Hepatocyte (in vitro differentiated cells): ENCODE measurements at regions not wholly inside any gene's neighbourhood (a gene's known extent, or its start where the extent isn't known, plus 50 kb on each side); places are given as distances from the start of the nearest gene placed in this dataset.

Source experiments
- DNase-seq: peaks from one replicate; pipeline ENCODE4 v3.0.0-alpha.2; 2016; ENCODE audit warnings: low spot score
- H2AFZ ChIP-seq: fragments of 200-600 bp; sonication (generic); 2 replicates; pipeline ENCODE4 v1.6.0; 2016; ENCODE audit warnings: antibody characterized with exemption, mild to moderate bottlenecking
- H3K27ac ChIP-seq: fragments of 200-600 bp; sonication (generic); 2 replicates; pipeline ENCODE4 v1.5.1; 2016; ENCODE audit warnings: mild to moderate bottlenecking
- H3K27me3 ChIP-seq: fragments of 200-600 bp; sonication (generic); 2 replicates; pipeline ENCODE4 v1.6.1; 2016
- H3K36me3 ChIP-seq: fragments of 200-600 bp; sonication (generic); replicated peaks from 2 replicates; pipeline ENCODE4 v1.5.1; 2016; ENCODE audit warnings: low read depth; ENCODE audit not compliant: insufficient read depth
- H3K4me1 ChIP-seq: fragments of 200-600 bp; sonication (generic); 2 replicates; pipeline ENCODE4 v1.5.1; 2016; ENCODE audit warnings: mild to moderate bottlenecking, moderate library complexity; ENCODE audit not compliant: insufficient read depth
- H3K4me2 ChIP-seq: fragments of 200-600 bp; sonication (generic); 2 replicates; pipeline ENCODE4 v1.6.0; 2016
- H3K4me3 ChIP-seq: fragments of 200-600 bp; sonication (generic); 2 replicates; pipeline ENCODE4 v1.5.1; 2016; ENCODE audit warnings: mild to moderate bottlenecking
- H3K79me2 ChIP-seq: fragments of 200-600 bp; sonication (generic); 2 replicates; pipeline ENCODE4 v1.6.0; 2017; ENCODE audit warnings: mild to moderate bottlenecking
- H3K9me2 ChIP-seq: fragments of 200-600 bp; sonication (generic); replicated peaks from 2 replicates; pipeline ENCODE4 v1.6.0; 2017; ENCODE audit warnings: mild to moderate bottlenecking; ENCODE audit not compliant: insufficient read depth
- H3K9me3 ChIP-seq: fragments of 200-600 bp; sonication (generic); 2 replicates; pipeline ENCODE4 v1.5.1; 2016; ENCODE audit warnings: low read depth, mild to moderate bottlenecking
- H4K20me1 ChIP-seq: fragments of 200-600 bp; sonication (generic); 2 replicates; pipeline ENCODE4 v1.6.0; 2016; ENCODE audit warnings: mild to moderate bottlenecking; ENCODE audit not compliant: insufficient read depth, poor library complexity, severe bottlenecking
- CTCF ChIP-seq: fragments of 200-600 bp; sonication (generic); IDR thresholded peaks from 2 replicates; pipeline ENCODE4 v1.5.1; 2016; ENCODE audit warnings: antibody characterized with exemption, mild to moderate bottlenecking; ENCODE audit not compliant: poor library complexity
- EZH2 ChIP-seq: fragments of 200-600 bp; sonication (generic); IDR thresholded peaks from 2 replicates; pipeline ENCODE4 v1.6.1; 2016; ENCODE audit warnings: antibody characterized with exemption, mild to moderate bottlenecking, borderline replicate concordance
- EZH2phosphoT487 ChIP-seq: fragments of 200-600 bp; sonication (generic); IDR thresholded peaks from one replicate; pipeline ENCODE4 v1.6.1; 2018; ENCODE audit warnings: antibody characterized with exemption, mild to moderate bottlenecking, low read depth, moderate library complexity; ENCODE audit not compliant: unreplicated experiment, severe bottlenecking
- WGBS: methylation state at CpG from one replicate; pipeline ENCODE4 v1.1.6; 2016; ENCODE audit warnings: low lambda C conversion rate; ENCODE audit errors: missing lambda C conversion rate; 5-methylcytosine and 5-hydroxymethylcytosine counted together

GRCh38 chr11:96466607-96467006, 76.8 kb downstream of the JRKL start:
- Histone ChIP-seq H3K4me2 (no peak overlapping the region), H3K79me2 (no peaks in the 10 kb centered on the region), H4K20me1 (no peaks in the 10 kb centered on the region), H2AFZ (no peak overlapping the region), H3K9me2 (no peaks in the 10 kb centered on the region), H3K27me3 (no peaks in the 10 kb centered on the region), H3K27ac (no peak overlapping the region), H3K9me3 (no peaks in the 10 kb centered on the region), H3K4me3 (no peak overlapping the region), H3K36me3 (no peaks in the 10 kb centered on the region), H3K4me1 (no peaks in the 10 kb centered on the region)
- 94% methylated on average over 2 of the region's 2 CpGs for WGBS
- TF ChIP-seq EZH2phosphoT487 (no peak), CTCF (no peak), EZH2 (no peak)
- no peak for DNase-seq

- WGBS = 79% methylated on average over 3 of the region's 3 CpGs
Measured at GRCh38 chr11:96469776-96470175, 80.0 kb downstream of the JRKL start.

GRCh38 chr11:96470521-96470920, 80.7 kb downstream of the JRKL start:
- Histone ChIP-seq H3K4me1 (no peaks in the 10 kb centered on the region), H3K27me3 (no peaks in the 10 kb centered on the region), H2AFZ (no peak overlapping the region), H4K20me1 (no peaks in the 10 kb centered on the region), H3K4me2 (no peak overlapping the region), H3K9me2 (no peaks in the 10 kb centered on the region), H3K36me3 (no peaks in the 10 kb centered on the region), H3K27ac (no peak overlapping the region), H3K4me3 (no peak overlapping the region), H3K79me2 (no peaks in the 10 kb centered on the region), H3K9me3 (no peaks in the 10 kb centered on the region)
- no peak for DNase-seq
- WGBS = 85% methylated on average over 1 of the region's 1 CpG
- no peak for TF ChIP-seq EZH2phosphoT487
- TF ChIP-seq EZH2 = no peak
- TF ChIP-seq CTCF = no peak

More at GRCh38 chr11:96469776-96470175, 80.0 kb downstream of the JRKL start:
- Histone ChIP-seq H2AFZ (no peak overlapping the region), H3K9me2 (no peaks in the 10 kb centered on the region), H3K9me3 (no peaks in the 10 kb centered on the region), H3K4me2 (no peak overlapping the region), H3K4me3 (no peak overlapping the region), H3K36me3 (no peaks in the 10 kb centered on the region), H3K27me3 (no peaks in the 10 kb centered on the region), H4K20me1 (no peaks in the 10 kb centered on the region), H3K79me2 (no peaks in the 10 kb centered on the region), H3K4me1 (no peaks in the 10 kb centered on the region), H3K27ac (no peak overlapping the region)
- no peak for DNase-seq
- TF ChIP-seq EZH2phosphoT487 = no peak
- TF ChIP-seq EZH2 = no peak
- TF ChIP-seq CTCF = no peak

GRCh38 chr11:96472085-96472484, 82.3 kb downstream of the JRKL start:
- 100% methylated on average over 1 of the region's 1 CpG for WGBS
- no peaks in the 10 kb centered on the region for H3K4me1 ChIP-seq
- H3K36me3 ChIP-seq = no peaks in the 10 kb centered on the region
- no peak overlapping the region for H3K4me3 ChIP-seq
- H2AFZ ChIP-seq = no peak overlapping the region
- no peak for TF ChIP-seq EZH2phosphoT487
- TF ChIP-seq CTCF = no peak
- no peak for TF ChIP-seq EZH2
- no peaks in the 10 kb centered on the region for H3K9me3 ChIP-seq
- no peaks in the 10 kb centered on the region for H3K27me3 ChIP-seq
- H3K4me2 ChIP-seq = no peak overlapping the region
- no peaks in the 10 kb centered on the region for H3K79me2 ChIP-seq
- H4K20me1 ChIP-seq = no peaks in the 10 kb centered on the region
- no peak overlapping the region for H3K27ac ChIP-seq
- no peak for DNase-seq
- H3K9me2 ChIP-seq = no peaks in the 10 kb centered on the region
